NCI-H128 (cell line): ENCODE measurements at regions not wholly inside any gene's neighbourhood (a gene's known extent, or its start where the extent isn't known, plus 50 kb on each side); places are given as distances from the start of the nearest gene placed in this dataset.

Experiments used
- DNase-seq: peaks from one replicate; lab custom pipeline; 2025; ENCODE audit not compliant: unreplicated experiment; lab: John Stamatoyannopoulos, UW

DNA sequence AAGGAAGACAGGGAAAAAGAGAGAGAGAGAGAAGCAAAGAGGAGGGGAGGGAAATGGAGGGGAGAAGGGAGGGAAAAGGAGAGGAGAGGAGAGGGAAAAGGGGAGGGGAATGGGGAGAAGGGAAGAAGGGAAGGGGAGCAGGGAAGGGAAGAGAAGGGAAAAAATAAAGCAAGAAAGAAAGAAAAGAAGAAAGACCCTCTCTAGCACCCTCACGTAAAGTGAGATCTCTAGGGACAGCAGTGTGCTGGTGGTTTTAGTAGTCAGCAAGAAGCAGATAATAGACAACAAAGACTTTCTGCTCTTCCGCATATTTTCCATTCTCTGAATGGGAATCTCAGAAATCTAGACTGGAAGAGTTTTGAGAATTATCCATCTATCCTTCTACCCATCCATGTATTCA, 201.8 kb upstream of the RFC3 start:
- no peak for DNase-seq

DNA sequence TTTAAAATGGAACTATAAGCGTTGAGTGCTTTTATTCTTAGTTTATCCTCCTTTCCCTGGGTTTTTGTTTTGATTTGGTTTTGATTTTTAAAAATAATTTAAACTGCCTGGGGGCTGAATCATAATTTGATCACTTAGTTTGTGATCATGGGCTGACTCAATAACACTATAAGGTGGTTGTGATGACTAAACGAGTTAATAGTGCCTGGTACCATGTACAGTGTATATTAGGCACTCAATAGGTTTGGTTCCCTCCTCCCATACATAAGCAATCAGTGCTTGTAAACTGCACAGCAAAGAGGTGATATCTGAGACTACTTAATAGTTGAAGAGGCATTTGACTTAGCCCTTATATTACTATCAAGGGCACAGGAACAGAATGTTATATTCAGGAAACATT, 200.9 kb upstream of the RFC3 start:
- no peak for DNase-seq

DNA sequence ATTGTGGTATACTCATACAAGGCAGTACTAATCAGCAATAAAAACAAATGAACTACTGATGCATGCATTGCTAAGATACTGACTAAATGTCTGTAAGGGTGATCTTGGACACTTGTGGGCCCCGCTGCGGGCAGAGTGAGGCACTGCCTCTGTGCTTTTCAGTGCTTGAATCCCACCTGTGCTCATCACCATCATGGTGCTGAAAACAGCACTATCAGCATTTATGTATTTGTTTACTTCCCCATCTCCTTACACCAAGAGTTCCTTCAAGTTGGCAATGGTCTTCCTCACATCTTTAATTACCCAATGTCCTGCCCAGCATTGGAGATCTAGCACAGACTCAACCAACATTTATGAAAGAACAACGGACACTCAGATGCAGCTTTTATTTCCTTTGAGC, 193.7 kb upstream of the RFC3 start:
- no peak for DNase-seq

DNA sequence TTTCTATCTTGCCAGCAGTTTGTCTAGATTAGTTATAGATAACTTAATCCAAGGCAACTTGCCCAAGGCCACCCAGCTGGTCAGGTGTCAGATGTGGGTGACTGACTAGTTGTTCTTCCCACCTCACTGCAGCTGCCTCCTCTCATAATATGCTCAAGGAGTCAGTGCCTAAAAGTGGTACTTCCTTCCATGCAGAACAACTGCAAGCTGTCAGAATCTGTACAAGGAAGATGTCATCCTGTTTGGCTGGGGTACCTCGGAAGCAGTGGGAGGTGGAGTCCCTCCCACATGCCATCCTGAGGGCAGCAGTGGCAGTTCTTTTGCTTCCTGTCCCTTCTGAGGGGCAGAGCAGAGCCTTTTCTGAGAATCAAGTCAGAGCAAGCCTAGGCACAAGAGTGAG, 193.2 kb upstream of the RFC3 start:
- no peak for DNase-seq

GRCh38 chr13:33626407-33626806, 191.5 kb upstream of the RFC3 start:
- DNase-seq, result no peak

- no peak for DNase-seq
Observed at GRCh38 chr13:33628662-33629061, 189.3 kb upstream of the RFC3 start.

GRCh38 chr13:33629605-33630360, 188.2 kb upstream of the RFC3 start:
- no peak for DNase-seq

DNA sequence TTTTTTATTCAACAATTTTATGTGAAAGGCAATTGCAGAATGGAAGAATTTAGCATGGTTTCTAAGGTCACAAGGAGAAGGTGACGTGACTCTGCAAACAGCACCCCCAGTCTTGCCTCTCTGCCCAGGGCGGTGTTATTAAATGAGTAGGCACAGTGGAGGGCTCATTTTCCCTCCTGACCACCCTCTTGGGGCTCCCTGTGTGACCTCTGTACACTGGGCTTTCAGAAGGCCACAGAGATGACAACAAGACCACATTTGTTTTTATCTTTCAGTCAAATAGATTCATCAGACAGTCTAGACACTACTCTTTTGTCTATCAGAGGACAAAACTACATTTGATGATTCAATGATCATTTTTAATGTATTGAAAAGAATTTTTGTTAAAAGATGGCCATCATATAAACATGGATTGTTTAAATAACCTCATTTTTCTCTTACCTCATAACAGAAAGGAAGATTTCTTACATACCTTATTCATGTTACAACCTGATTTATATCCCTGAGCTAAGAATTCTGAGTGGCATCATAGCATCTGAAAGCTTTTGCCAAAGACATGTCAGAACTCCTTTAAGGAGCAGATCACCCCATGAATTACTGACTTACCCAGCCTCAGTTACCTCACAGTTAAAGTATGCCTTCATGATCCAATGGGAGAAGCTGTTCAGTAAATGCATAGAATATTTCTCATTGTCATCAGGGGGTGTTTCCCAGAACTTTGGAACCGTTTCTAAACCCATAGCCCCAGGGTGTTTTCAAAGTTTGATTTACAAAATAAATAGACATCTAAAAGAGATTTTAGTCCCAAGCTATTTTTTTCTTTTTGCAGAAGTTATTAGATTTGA, 184.0 kb upstream of the RFC3 start:
- DNase-seq, result no peak

- DNase-seq, result no peak
Observed at GRCh38 chr13:33634546-33634982, 183.4 kb upstream of the RFC3 start.

DNA sequence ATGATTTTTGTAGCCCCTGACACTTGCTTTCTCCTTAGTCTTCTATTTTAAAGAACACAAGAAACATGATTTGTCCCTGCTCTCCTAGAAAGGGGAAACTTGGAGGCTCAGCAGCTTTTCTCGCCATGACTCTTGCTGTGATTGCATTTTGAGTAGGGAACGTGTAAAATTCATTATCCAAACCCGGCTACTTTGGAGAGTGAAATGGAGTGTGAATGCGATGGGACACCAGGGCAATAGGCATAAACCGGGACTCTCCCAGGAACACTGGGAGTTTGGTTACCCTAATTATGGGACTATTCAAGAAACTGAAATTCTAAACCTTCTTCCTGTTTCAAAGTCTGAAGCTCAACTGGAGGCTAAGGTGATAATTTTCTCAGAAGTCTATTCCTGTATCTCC, 181.7 kb upstream of the RFC3 start:
- no peak for DNase-seq

DNA sequence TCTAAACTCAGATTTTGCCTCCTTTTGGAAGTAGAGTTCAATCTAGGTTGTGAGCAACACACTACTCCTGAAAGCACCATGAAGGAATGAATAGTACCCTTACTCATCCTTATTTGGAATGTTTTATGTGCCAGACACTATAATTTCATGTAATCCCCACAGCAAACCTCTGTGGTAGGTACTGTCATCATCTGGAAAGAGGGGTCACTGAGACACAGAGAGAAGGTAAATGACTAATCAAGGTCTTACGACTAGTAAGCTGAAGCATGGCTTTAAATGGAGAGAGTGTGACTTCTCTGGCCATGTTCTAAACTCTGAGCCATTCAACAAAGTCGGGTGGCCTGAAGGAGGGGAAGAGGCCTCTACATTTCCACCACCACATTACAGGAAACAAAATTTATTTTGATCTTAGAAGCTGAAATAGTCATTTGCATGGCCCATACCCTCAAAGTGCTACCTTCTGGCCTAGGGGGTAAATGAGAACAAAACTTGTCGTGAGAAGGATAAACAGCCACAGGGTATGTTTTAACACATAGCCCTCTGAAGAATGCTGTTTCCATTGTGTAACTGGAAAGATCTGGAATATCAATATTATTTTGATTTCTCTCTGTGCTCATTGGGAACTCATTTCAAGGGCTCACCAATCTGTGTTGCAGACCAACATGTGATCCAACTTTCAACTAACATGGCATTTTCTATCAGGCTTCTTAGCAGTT, 180.8 kb upstream of the RFC3 start:
- DNase-seq, result no peak

- no peak for DNase-seq
Observed at GRCh38 chr13:33637978-33638743, 179.8 kb upstream of the RFC3 start.

GRCh38 chr13:33639158-33639557, 178.8 kb upstream of the RFC3 start:
- no peak for DNase-seq

- DNase-seq, result no peak
Observed at GRCh38 chr13:33639626-33640080, 178.3 kb upstream of the RFC3 start.

DNA sequence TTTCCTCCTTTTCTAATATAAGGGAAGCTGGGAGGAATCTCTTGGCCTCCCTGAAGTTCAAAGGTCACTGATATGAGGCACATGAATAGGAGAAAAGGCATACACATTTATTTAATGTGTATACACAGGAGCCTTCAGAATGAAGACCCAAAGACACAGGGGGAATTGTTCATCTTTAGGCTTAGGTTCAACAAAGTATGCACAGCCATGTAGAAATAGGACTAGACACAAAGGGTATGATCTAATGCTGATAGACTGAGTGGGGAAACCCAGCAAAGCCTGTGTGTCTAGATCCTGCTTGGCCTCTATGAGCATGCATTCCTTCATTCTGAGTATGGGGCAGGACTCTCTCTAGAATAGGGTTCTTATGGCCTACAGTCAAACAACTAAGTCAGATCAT, 177.1 kb upstream of the RFC3 start:
- no peak for DNase-seq

- DNase-seq, result no peak
Observed at GRCh38 chr13:33642374-33643065, 175.4 kb upstream of the RFC3 start.

DNA sequence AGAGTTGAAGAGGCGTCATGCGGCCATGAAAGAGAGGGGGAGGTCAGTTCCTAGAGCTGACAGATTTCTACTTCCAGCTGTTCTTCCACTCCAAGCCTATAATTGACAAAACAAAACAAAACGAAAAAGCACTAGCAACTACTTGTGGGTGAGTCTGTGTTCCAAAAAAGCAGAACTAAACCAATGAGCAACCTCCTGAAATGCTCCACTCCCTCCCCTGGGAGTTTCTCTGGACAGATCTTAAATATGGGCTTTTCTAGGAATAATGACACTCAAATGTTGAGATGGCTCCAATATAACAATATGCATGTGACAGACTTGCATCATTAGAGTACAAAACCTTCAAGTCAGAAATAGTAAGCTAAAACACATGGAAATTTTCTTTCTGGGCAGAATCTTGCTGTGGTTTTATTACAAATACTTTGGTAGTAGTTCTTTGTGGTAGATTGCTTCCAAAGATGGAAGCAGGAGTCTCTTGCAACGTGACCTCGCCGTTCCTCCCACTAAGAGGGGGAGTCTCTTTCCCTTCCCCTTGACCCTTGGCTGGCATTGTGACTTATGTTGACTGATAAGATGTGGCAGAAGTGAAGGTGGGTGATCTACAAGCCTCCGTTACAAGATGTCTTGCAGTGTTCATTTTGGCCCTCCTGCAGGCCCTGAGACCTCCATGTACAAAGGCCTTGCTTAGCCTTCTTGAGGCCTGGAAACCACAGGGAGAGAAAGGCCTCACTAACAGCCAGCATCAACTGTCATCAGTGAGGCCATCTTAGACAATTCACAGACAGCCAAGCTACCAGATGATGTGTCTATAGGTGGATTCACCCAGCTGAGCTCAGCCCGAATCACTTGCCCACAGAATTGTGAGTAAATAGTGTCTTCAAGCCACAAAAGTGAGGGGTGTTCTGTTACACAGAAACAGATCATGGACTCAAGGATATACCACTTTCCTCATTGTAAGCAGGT, 173.1 kb upstream of the RFC3 start:
- DNase-seq, result peak; percentile 13

DNA sequence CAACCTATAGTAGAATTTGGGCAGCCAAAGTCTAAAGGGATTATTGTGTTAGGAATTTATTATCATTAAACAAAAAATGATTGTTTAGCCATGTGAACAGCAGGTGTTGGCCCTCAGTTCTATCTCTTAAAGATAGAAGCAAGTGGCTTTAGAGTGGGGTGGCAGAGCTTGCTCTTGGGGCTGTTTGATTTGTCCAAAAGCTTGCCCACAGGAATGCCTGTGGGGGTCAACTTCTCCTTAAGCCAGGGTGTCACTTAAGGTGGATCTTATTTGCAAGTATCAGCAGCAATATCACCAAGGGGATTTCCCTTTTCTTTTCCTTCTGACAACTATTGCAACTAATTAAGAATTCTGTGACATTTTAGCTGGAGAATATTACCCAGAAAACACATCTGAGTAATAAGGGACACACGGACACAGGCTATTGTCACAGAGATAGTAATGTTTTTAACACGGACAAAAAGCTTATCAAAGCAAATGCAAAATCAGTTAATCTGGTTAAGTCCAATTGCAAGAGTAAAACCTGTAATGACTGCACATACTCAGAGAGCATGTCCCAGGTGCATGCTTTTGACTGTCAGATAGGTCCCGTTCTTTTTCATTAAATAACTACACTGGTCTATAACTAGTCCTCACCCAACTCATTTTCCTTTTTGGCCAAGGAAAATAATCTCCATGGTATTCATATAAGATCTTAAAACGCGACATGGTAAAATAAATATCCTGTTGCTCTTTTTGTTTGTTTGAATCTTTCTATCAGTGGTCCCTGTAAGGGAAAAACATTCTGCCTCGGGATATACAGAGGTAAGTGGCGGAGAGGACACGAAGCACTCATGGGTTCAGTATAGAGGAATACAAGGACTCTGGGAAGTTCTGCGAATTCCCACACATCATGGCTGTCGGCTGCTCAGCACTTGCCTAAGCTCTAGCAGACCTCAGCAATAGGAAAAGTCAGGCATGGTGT, 172.1 kb upstream of the RFC3 start:
- DNase-seq, result no peak
